ENCODE measurements at regions not wholly inside any gene's neighbourhood (a gene's known extent, or its start where the extent isn't known, plus 50 kb on each side); places are given as distances from the start of the nearest gene placed in this dataset.

DNA sequence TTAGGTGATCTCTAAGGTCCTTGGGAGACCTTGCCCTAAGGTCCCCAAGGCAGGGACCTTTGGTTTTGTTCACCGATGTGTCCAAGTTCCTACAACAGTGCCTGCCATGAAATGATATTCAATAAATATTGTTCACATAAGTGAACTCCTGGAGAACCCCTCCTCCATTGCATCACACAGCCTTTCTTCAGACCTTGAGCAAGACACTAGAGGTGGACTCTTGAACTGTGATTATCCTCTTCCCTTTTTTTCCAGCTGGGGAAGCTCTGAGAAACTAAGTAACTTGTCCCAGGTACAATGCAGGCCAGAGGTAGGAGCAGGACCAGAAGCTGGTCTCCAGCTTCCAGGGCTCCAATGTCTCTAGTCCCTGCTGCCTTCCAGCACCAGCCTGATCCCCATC lies 76.6 kb upstream of the LMO1 start:
- no peak for TF ChIP-seq CTCF (IDR thresholded peaks at IDR 0.05; ENCODE audit: insufficient read depth, low read depth, low read length, missing control alignments)
- H3K4me3 ChIP-seq (ENCODE audit: low read depth, low read length) = no peak overlapping the region
- no peak for DNase-seq (ENCODE audit: low read depth)

- TF ChIP-seq CTCF (IDR thresholded peaks at IDR 0.05; ENCODE audit: insufficient read depth, low read depth, low read length, missing control alignments) = no peak
- no peak overlapping the region for H3K4me3 ChIP-seq (ENCODE audit: low read depth, low read length)
- no peak for DNase-seq (ENCODE audit: low read depth)
These were observed 75.9 kb upstream of the LMO1 start for GRCh38 chr11:8339592-8340022.

DNA sequence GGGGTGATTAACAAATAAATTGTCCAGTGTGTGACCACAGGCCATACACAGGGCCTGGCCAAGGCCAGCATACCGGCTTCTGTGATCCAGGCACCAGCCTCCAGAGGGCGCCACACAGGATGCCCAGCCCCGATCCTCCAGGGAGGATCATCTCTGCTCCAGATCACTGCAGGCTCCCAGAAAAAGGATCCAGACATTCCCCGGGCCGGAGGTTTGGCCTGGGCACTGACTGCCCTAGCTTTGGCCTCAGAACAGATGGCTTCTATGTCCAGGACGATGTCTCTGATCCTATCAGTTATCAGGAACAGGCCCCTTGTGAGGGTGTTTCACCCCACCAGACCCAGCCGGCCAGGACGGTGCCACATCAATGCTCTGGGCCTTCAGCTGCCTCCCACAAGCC lies 74.5 kb upstream of the LMO1 start:
- DNase-seq (ENCODE audit: low read depth) = peak; percentile 47
- no peak overlapping the region for H3K4me3 ChIP-seq (ENCODE audit: low read depth, low read length)
- peak; percentile 78 for TF ChIP-seq CTCF (IDR thresholded peaks at IDR 0.05; ENCODE audit: insufficient read depth, low read depth, low read length, missing control alignments)

- no peak for TF ChIP-seq CTCF (IDR thresholded peaks at IDR 0.05; ENCODE audit: insufficient read depth, low read depth, low read length, missing control alignments)
- no peak for DNase-seq (ENCODE audit: low read depth)
- H3K4me3 ChIP-seq (ENCODE audit: low read depth, low read length) = no peak overlapping the region
These were observed 73.6 kb upstream of the LMO1 start for GRCh38 chr11:8337130-8337795.

DNA sequence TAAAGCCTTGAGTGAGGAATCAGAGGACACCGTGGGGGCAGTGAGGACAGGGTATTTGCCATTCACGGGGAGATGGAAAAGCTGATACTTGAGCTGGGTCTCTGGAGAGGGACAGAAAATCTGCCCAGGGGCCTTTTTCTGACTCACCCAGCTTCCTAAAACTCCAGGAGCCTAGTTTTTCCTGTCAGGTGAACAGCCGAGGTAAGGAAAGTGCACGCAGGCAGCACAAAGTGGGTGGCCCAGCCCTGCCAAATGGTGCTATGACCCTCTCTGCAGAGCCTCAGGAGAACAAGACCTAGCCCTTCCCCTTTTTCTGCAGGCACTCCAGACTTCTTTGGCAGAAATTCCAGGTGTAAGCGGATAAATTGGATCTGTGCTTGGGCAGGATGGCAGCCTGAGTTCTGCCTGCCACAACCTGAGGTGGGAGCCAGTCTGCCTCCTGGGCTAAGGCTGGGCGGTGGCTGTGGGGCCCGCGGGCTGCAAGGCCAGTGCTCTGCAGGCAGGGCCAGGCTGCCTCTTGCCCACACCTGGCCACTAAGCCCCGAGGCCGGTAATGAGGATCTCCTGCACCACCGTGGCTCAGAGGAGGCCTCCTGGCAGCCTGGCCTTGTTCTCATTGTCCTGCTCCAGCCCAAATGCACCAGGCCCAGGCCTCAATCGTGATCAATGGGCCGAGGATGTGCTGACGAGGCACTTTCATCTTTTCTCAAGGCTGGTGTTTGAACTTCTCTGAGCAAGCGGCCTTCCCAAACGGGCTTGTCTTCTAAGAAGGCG lies 72.9 kb upstream of the LMO1 start:
- no peak for TF ChIP-seq CTCF (IDR thresholded peaks at IDR 0.05; ENCODE audit: insufficient read depth, low read depth, low read length, missing control alignments)
- no peak for DNase-seq (ENCODE audit: low read depth)
- no peak overlapping the region for H3K4me3 ChIP-seq (ENCODE audit: low read depth, low read length)

- TF ChIP-seq CTCF (IDR thresholded peaks at IDR 0.05; ENCODE audit: insufficient read depth, low read depth, low read length, missing control alignments) = no peak
- no peak for DNase-seq (ENCODE audit: low read depth)
- no peak overlapping the region for H3K4me3 ChIP-seq (ENCODE audit: low read depth, low read length)
These were observed 72.0 kb upstream of the LMO1 start for GRCh38 chr11:8335683-8336082.

All from GM12865 (cell line).